ENCODE measurements at regions not wholly inside any gene's neighbourhood (a gene's known extent, or its start where the extent isn't known, plus 50 kb on each side); places are given as distances from the start of the nearest gene placed in this dataset.

GRCh38 chr12:107322063-107322462, 228.7 kb upstream of the CRY1 start:
- DNase-seq = no peak

GRCh38 chr12:107325075-107325608, 231.8 kb upstream of the CRY1 start:
- no peak for DNase-seq

GRCh38 chr12:107326237-107326636, 232.9 kb upstream of the CRY1 start:
- no peak for DNase-seq

- no peak for DNase-seq
Measured at GRCh38 chr12:107327651-107328182, 234.4 kb upstream of the CRY1 start.

- no peak for DNase-seq
Measured at GRCh38 chr12:107328442-107329133, 235.2 kb upstream of the CRY1 start.

GRCh38 chr12:107329569-107330324, 236.4 kb upstream of the CRY1 start:
- no peak for DNase-seq

- no peak for DNase-seq
Measured at GRCh38 chr12:107330831-107331431, 237.6 kb upstream of the CRY1 start.

- no peak for DNase-seq
Measured at GRCh38 chr12:107331471-107331870, 238.1 kb upstream of the CRY1 start.

- no peak for DNase-seq
Measured at GRCh38 chr12:107331912-107332311, 238.6 kb upstream of the CRY1 start.

GRCh38 chr12:107332743-107333142, 239.4 kb upstream of the CRY1 start:
- DNase-seq = no peak

- DNase-seq = no peak
Measured at GRCh38 chr12:107335802-107336570, 242.6 kb upstream of the CRY1 start.

GRCh38 chr12:107336695-107337094, 243.3 kb upstream of the CRY1 start:
- DNase-seq = no peak

GRCh38 chr12:107337346-107338095, 244.2 kb upstream of the CRY1 start:
- no peak for DNase-seq

- DNase-seq = no peak
Measured at GRCh38 chr12:107339487-107339886, 246.1 kb upstream of the CRY1 start.

GRCh38 chr12:107339932-107340331, 246.6 kb upstream of the CRY1 start:
- no peak for DNase-seq

GRCh38 chr12:107340898-107341297, 247.5 kb upstream of the CRY1 start:
- no peak for DNase-seq

- peak; percentile 69 to 70 for DNase-seq
Measured at GRCh38 chr12:107344035-107344808, 250.9 kb upstream of the CRY1 start.

- DNase-seq = no peak
Measured at GRCh38 chr12:107347261-107347660, 253.9 kb upstream of the CRY1 start.

GRCh38 chr12:107349008-107349747, 255.8 kb upstream of the CRY1 start:
- peak; percentile 50 to 81 for DNase-seq

- no peak for DNase-seq
Measured at GRCh38 chr12:107349839-107350238, 256.5 kb upstream of the CRY1 start.

Measured in SW 1271 (cell line).